SH-SY5Y (cell line): ENCODE measurements at regions not wholly inside any gene's neighbourhood (a gene's known extent, or its start where the extent isn't known, plus 50 kb on each side); places are given as distances from the start of the nearest gene placed in this dataset.

Source experiments
- GATA2 ChIP-seq: IDR thresholded peaks from 2 replicates; pipeline ENCODE4 v1.6.1; 2011; ENCODE audit warnings: mild to moderate bottlenecking, low read depth, low read length
- GATA3 ChIP-seq: IDR thresholded peaks from 2 replicates; pipeline ENCODE4 v1.6.1; 2011; ENCODE audit warnings: low read depth, mild to moderate bottlenecking, low read length, moderate library complexity

GRCh38 chr18:39854291-39854690, 2100.7 kb upstream of the PIK3C3 start:
- TF ChIP-seq GATA3 (no peak), GATA2 (no peak)

GRCh38 chr18:39846265-39846664, 2108.8 kb upstream of the PIK3C3 start:
- TF ChIP-seq GATA3 (no peak), GATA2 (no peak)

- TF ChIP-seq GATA2 (no peak), GATA3 (no peak)
Observed at GRCh38 chr18:39845631-39846030, 2109.4 kb upstream of the PIK3C3 start.

GRCh38 chr18:39845106-39845505, 2109.9 kb upstream of the PIK3C3 start:
- TF ChIP-seq GATA2 (no peak), GATA3 (no peak)

GRCh38 chr18:39843546-39843945, 2111.5 kb upstream of the PIK3C3 start:
- TF ChIP-seq GATA3 = no peak

- TF ChIP-seq GATA2 = no peak
- no peak for TF ChIP-seq GATA3
Observed at GRCh38 chr18:39842366-39842914, 2112.6 kb upstream of the PIK3C3 start.

- TF ChIP-seq GATA2 = peak; percentile 64
- no peak for TF ChIP-seq GATA3
Observed at GRCh38 chr18:39841482-39842365, 2113.3 kb upstream of the PIK3C3 start.

- TF ChIP-seq GATA3 = no peak
- no peak for TF ChIP-seq GATA2
Observed at GRCh38 chr18:39840856-39841481, 2114.1 kb upstream of the PIK3C3 start.

- TF ChIP-seq GATA3 (no peak), GATA2 (no peak)
Observed at GRCh38 chr18:39840406-39840805, 2114.6 kb upstream of the PIK3C3 start.

GRCh38 chr18:39839782-39840181, 2115.3 kb upstream of the PIK3C3 start:
- TF ChIP-seq GATA2 (no peak), GATA3 (no peak)

GRCh38 chr18:39838831-39839230, 2116.2 kb upstream of the PIK3C3 start:
- TF ChIP-seq GATA3 = no peak
- TF ChIP-seq GATA2 = no peak

GRCh38 chr18:39835303-39836030, 2119.6 kb upstream of the PIK3C3 start:
- TF ChIP-seq GATA3 (no peak), GATA2 (no peak)

GRCh38 chr18:39834636-39835035, 2120.4 kb upstream of the PIK3C3 start:
- TF ChIP-seq GATA3 (no peak), GATA2 (no peak)

GRCh38 chr18:39825485-39826150, 2129.4 kb upstream of the PIK3C3 start:
- no peak for TF ChIP-seq GATA2
- TF ChIP-seq GATA3 = no peak
